ENCODE measurements at regions not wholly inside any gene's neighbourhood (a gene's known extent, or its start where the extent isn't known, plus 50 kb on each side); places are given as distances from the start of the nearest gene placed in this dataset.

GRCh38 chr10:3996697-3997096 lies 211.7 kb upstream of the KLF6 start:
- TF ChIP-seq EHMT2 (IDR thresholded peaks at IDR 0.05) (no peak), POLR3A (IDR thresholded peaks at IDR 0.05; ENCODE audit: borderline replicate concordance, extremely low read depth, insufficient read depth, insufficient read length) (no peak), SMARCE1 (IDR thresholded peaks at IDR 0.05) (no peak), SREBF2 (CRISPR knock-in tag; IDR thresholded peaks at IDR 0.05) (no peak), RHOXF2B (CRISPR knock-in tag; conservative IDR thresholded peaks at IDR 0.05) (no peak), ILK (tag; IDR thresholded peaks at IDR 0.05; ENCODE audit: borderline replicate concordance, low read depth) (no peak), RAD21 (CRISPR knock-in tag; conservative IDR thresholded peaks at IDR 0.05 in 1 of 2, IDR thresholded peaks at IDR 0.05 in 1 of 2) (no peak), CBX3 (IDR thresholded peaks at IDR 0.05; ENCODE audit: borderline replicate concordance in 1 of 2, low read length in 2 of 2) (no peak), ZZZ3 (IDR thresholded peaks at IDR 0.05) (no peak), TCF3 (CRISPR knock-in tag; IDR thresholded peaks at IDR 0.05) (no peak), MYBL2 (IDR thresholded peaks at IDR 0.05; ENCODE audit: low read depth) (no peak), MYBL2 (CRISPR knock-in tag; IDR thresholded peaks at IDR 0.05; ENCODE audit: borderline replicate concordance) (no peak)
- TF ChIP-seq, protein P1, sequence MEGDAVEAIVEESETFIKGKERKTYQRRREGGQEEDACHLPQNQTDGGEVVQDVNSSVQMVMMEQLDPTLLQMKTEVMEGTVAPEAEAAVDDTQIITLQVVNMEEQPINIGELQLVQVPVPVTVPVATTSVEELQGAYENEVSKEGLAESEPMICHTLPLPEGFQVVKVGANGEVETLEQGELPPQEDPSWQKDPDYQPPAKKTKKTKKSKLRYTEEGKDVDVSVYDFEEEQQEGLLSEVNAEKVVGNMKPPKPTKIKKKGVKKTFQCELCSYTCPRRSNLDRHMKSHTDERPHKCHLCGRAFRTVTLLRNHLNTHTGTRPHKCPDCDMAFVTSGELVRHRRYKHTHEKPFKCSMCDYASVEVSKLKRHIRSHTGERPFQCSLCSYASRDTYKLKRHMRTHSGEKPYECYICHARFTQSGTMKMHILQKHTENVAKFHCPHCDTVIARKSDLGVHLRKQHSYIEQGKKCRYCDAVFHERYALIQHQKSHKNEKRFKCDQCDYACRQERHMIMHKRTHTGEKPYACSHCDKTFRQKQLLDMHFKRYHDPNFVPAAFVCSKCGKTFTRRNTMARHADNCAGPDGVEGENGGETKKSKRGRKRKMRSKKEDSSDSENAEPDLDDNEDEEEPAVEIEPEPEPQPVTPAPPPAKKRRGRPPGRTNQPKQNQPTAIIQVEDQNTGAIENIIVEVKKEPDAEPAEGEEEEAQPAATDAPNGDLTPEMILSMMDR (IDR thresholded peaks at IDR 0.05 in 2 of 3, conservative IDR thresholded peaks at IDR 0.05 in 1 of 3; ENCODE audit: insufficient read depth in 2 of 3, low read depth in 1 of 3, low read length in 3 of 3) = no peak
- TF ChIP-seq, protein P2, sequence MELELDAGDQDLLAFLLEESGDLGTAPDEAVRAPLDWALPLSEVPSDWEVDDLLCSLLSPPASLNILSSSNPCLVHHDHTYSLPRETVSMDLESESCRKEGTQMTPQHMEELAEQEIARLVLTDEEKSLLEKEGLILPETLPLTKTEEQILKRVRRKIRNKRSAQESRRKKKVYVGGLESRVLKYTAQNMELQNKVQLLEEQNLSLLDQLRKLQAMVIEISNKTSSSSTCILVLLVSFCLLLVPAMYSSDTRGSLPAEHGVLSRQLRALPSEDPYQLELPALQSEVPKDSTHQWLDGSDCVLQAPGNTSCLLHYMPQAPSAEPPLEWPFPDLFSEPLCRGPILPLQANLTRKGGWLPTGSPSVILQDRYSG (tag; conservative IDR thresholded peaks at IDR 0.05; ENCODE audit: low read depth) = no peak

All from K562 (cell line).